ENCODE measurements at regions not wholly inside any gene's neighbourhood (a gene's known extent, or its start where the extent isn't known, plus 50 kb on each side); places are given as distances from the start of the nearest gene placed in this dataset.

GRCh38 chr1:30242722-30243457 lies 480.5 kb downstream of the MATN1 start:
- no peaks in the 10 kb centered on the region for H3K4me1 ChIP-seq (ENCODE audit: insufficient read depth, low read length)
- H4K20me1 ChIP-seq (ENCODE audit: insufficient read depth, low read length), result no peaks in the 10 kb centered on the region
- no peak overlapping the region for H3K4me2 ChIP-seq (ENCODE audit: low read depth, low read length)
- in situ Hi-C loops (cut with HindIII; ENCODE audit: extremely low pct_ligation_motif_present, low pct_unique_long_range_greater_than_20kb) (no loop called here), intact Hi-C loops (cut with micrococcal nuclease; ENCODE audit: unreplicated experiment) (no loop called here)
- WGBS (ENCODE audit: low lambda C conversion rate), result 4% methylated on average over 5 of the region's 5 CpGs
- no peak for ATAC-seq
- H2AFZ ChIP-seq (ENCODE audit: low read length), result no peak overlapping the region
- no peak for DNase-seq (ENCODE audit: low spot score)
- ChIA-PET CTCF (ENCODE audit: low intra/inter-chr PET ratio, low total read pairs) (no interaction called here), POLR2A (no interaction called here)
- peaks cover 0 to 11% of the 10 kb centered on the region in 2 experiments; a peak in 1 of 5 replicates for H3K27me3 ChIP-seq (ENCODE audit: control insufficient read depth in 1 of 2, insufficient read depth in 2 of 2, low read length in 2 of 2)
- no peaks in the 10 kb centered on the region for H3K9me3 ChIP-seq (ENCODE audit: low read length)
- TF ChIP-seq SOX5 (CRISPR knock-in tag; IDR thresholded peaks at IDR 0.05; ENCODE audit: borderline replicate concordance), result no peak
- TF ChIP-seq SNAPC5 (CRISPR knock-in tag; IDR thresholded peaks at IDR 0.05; ENCODE audit: borderline replicate concordance), result no peak
- TF ChIP-seq RFX3 (CRISPR knock-in tag; IDR thresholded peaks at IDR 0.05), result no peak
- TF ChIP-seq GLMP (CRISPR knock-in tag; IDR thresholded peaks at IDR 0.05; ENCODE audit: borderline replicate concordance), result no peak
- TF ChIP-seq ZNF224 (CRISPR knock-in tag; IDR thresholded peaks at IDR 0.05), result no peak
- TF ChIP-seq ZNF557 (CRISPR knock-in tag; IDR thresholded peaks at IDR 0.05), result no peak
- no peak for TF ChIP-seq HDAC1 (CRISPR knock-in tag; IDR thresholded peaks at IDR 0.05)
- no peak for TF ChIP-seq PLSCR1 (CRISPR knock-in tag; IDR thresholded peaks at IDR 0.05; ENCODE audit: borderline replicate concordance)
- no peak overlapping the region for H3K9ac ChIP-seq (ENCODE audit: insufficient read depth, low read depth, low read length)
- no peaks in the 10 kb centered on the region for H3K36me3 ChIP-seq (replicated peaks in 1 of 2; ENCODE audit: control insufficient read depth in 1 of 2, insufficient read depth in 2 of 2, low read length in 2 of 2)
- H3K79me2 ChIP-seq (ENCODE audit: insufficient read depth, low read length), result no peaks in the 10 kb centered on the region
- FAIRE-seq, result no peak
- no peak overlapping the region for H3K4me3 ChIP-seq (replicated peaks in 1 of 3; ENCODE audit: insufficient read depth in 1 of 3, low read depth in 2 of 3, low read length in 3 of 3)
- BruUV-seq (replicated peaks), result no TSS peak
- no peak overlapping the region for H3K27ac ChIP-seq (ENCODE audit: extremely low read length, insufficient read depth, low read length)
